Neural cell (in vitro differentiated cells): ENCODE measurements at regions not wholly inside any gene's neighbourhood (a gene's known extent, or its start where the extent isn't known, plus 50 kb on each side); places are given as distances from the start of the nearest gene placed in this dataset.

Experiments used
- H2AFZ ChIP-seq: fragments of 200-600, 300-800 bp; sonication (generic), shearing (Covaris generic); 2 replicates; pipeline ENCODE4 v1.6.0; 2014; ENCODE audit warnings: low read depth, mild to moderate bottlenecking, antibody characterized with exemption, low read length, moderate library complexity
- H3F3A ChIP-seq: fragments of 200-600 bp; shearing (Covaris generic); 2 replicates; pipeline ENCODE4 v1.6.1; 2016; ENCODE audit warnings: mild to moderate bottlenecking, moderate library complexity, mixed read lengths, antibody characterized with exemption, low read length; ENCODE audit not compliant: insufficient read depth, poor library complexity, severe bottlenecking
- H3K27ac ChIP-seq: fragments of 200-600, 300-800 bp; sonication (generic), shearing (Covaris generic); 2 replicates; pipeline ENCODE4 v1.5.1; 2014; ENCODE audit warnings: mild to moderate bottlenecking, low read length, moderate library complexity
- H3K27me3 ChIP-seq: fragments of 300-800, 200-600 bp; sonication (generic), shearing (Covaris generic); 2 replicates; pipeline ENCODE4 v1.6.0; 2014; ENCODE audit warnings: mild to moderate bottlenecking, low read depth, low read length, moderate library complexity; ENCODE audit not compliant: insufficient read depth
- H3K36me3 ChIP-seq: fragments of 300-800, 200-600 bp; sonication (generic), shearing (Covaris generic); 2 replicates; pipeline ENCODE4 v1.5.1; 2014; ENCODE audit warnings: mild to moderate bottlenecking, antibody characterized with exemption, low read length, moderate library complexity; ENCODE audit not compliant: insufficient read depth
- H3K4me2 ChIP-seq: fragments of 300-800, 200-600 bp; sonication (generic), shearing (Covaris generic); 2 replicates; pipeline ENCODE4 v1.6.0; 2014; ENCODE audit warnings: mild to moderate bottlenecking, low read length
- H3K4me3 ChIP-seq: fragments of 300-800, 200-600 bp; sonication (generic), shearing (Covaris generic); 2 replicates; pipeline ENCODE4 v1.5.1; 2014; ENCODE audit warnings: mild to moderate bottlenecking, low read length, moderate library complexity
- H3K79me2 ChIP-seq: fragments of 200-600 bp; shearing (Covaris generic); replicated peaks from 2 replicates; pipeline ENCODE4 v1.6.0; 2014; ENCODE audit warnings: mild to moderate bottlenecking, low read length, moderate library complexity; ENCODE audit not compliant: insufficient read depth
- H3K9ac ChIP-seq: fragments of 300-800, 200-600 bp; sonication (generic), shearing (Covaris generic); 2 replicates; pipeline ENCODE4 v1.6.1; 2016; ENCODE audit warnings: mild to moderate bottlenecking, low read length, mixed read lengths
- H3K9me2 ChIP-seq: fragments of 200-600 bp; shearing (Covaris generic); 2 replicates; pipeline ENCODE4 v1.6.1; 2016; ENCODE audit warnings: mild to moderate bottlenecking, low read length, mixed read lengths; ENCODE audit not compliant: insufficient read depth
- H3K9me3 ChIP-seq: fragments of 200-600, 300-800 bp; sonication (generic), shearing (Covaris generic); 2 replicates; pipeline ENCODE4 v1.6.1; 2016; ENCODE audit warnings: mild to moderate bottlenecking, mixed run types, low read length, moderate library complexity, mixed read lengths
- H4K20me1 ChIP-seq: fragments of 200-600 bp; shearing (Covaris generic); 2 replicates; pipeline ENCODE4 v1.6.1; 2016; ENCODE audit warnings: mild to moderate bottlenecking, mixed run types; ENCODE audit not compliant: insufficient read depth
- CTCF ChIP-seq: fragments of 450-650 bp; IDR thresholded peaks from 2 replicates; pipeline ENCODE4 v1.5.1; 2014; ENCODE audit warnings: antibody characterized with exemption, mild to moderate bottlenecking, moderate library complexity; ENCODE audit not compliant: poor library complexity, severe bottlenecking
- EP300 ChIP-seq: fragments of 450-650 bp; conservative IDR thresholded peaks from 2 replicates; pipeline ENCODE4 v1.6.1; 2014; ENCODE audit warnings: antibody characterized with exemption, mild to moderate bottlenecking, moderate library complexity; ENCODE audit not compliant: poor library complexity, severe bottlenecking
- EZH2 ChIP-seq: fragments of 200-600, 300-800 bp; shearing (Covaris generic), sonication (generic); IDR thresholded peaks from 2 replicates; pipeline ENCODE4 v1.6.1; 2014; ENCODE audit warnings: antibody characterized with exemption, low read length, borderline replicate concordance, mild to moderate bottlenecking; ENCODE audit not compliant: insufficient read depth, poor library complexity, severe bottlenecking
- MXI1 ChIP-seq: fragments of 450-650 bp; conservative IDR thresholded peaks from 2 replicates; pipeline ENCODE4 v1.6.1; 2014; ENCODE audit warnings: antibody characterized with exemption, mild to moderate bottlenecking; ENCODE audit not compliant: poor library complexity, severe bottlenecking
- POLR2AphosphoS5 ChIP-seq: IDR thresholded peaks from 2 replicates; pipeline ENCODE4 v1.6.1; 2012
- RAD21 ChIP-seq: fragments of 450-650 bp; conservative IDR thresholded peaks from 2 replicates; pipeline ENCODE4 v1.6.1; 2014; ENCODE audit warnings: antibody characterized with exemption, mild to moderate bottlenecking, moderate library complexity
- REST ChIP-seq: IDR thresholded peaks from 2 replicates; pipeline ENCODE4 v1.6.1; 2012; ENCODE audit warnings: borderline replicate concordance
- SMC3 ChIP-seq: fragments of 450-650 bp; conservative IDR thresholded peaks from 2 replicates; pipeline ENCODE4 v1.6.1; 2014; ENCODE audit warnings: antibody characterized with exemption, mild to moderate bottlenecking, moderate library complexity; ENCODE audit not compliant: poor library complexity
- TAF1 ChIP-seq: IDR thresholded peaks from 2 replicates; pipeline ENCODE4 v1.6.1; 2012; ENCODE audit warnings: low read depth

GRCh38 chr4:22268350-22269025 is 247.4 kb downstream of the ADGRA3 start:
- H2AFZ ChIP-seq: no peak overlapping the region

GRCh38 chr4:22264261-22264660 is 251.6 kb downstream of the ADGRA3 start:
- Histone ChIP-seq H2AFZ (no peak overlapping the region), H3K36me3 (no peaks in the 10 kb centered on the region), H3K27ac (no peak overlapping the region), H3K9me2 (no peaks in the 10 kb centered on the region), H3K9ac (no peak overlapping the region), H3K9me3 (no peaks in the 10 kb centered on the region), H4K20me1 (no peaks in the 10 kb centered on the region), H3K4me2 (no peak overlapping the region), H3K27me3 (no peaks in the 10 kb centered on the region), H3K4me3 (no peak overlapping the region), H3K79me2 (no peaks in the 10 kb centered on the region), H3F3A (no peaks in the 10 kb centered on the region)
- TF ChIP-seq EP300: no peak
- TF ChIP-seq REST: no peak
- TF ChIP-seq RAD21: no peak
- TF ChIP-seq POLR2AphosphoS5: no peak
- no peak for TF ChIP-seq CTCF
- TF ChIP-seq MXI1: no peak

More at GRCh38 chr4:22268350-22269025, 247.4 kb downstream of the ADGRA3 start:
- TF ChIP-seq POLR2AphosphoS5: no peak
- TF ChIP-seq MXI1: no peak
- no peak for TF ChIP-seq SMC3
- TF ChIP-seq TAF1: no peak
- no peak for TF ChIP-seq EZH2
- no peak for TF ChIP-seq RAD21
- no peak for TF ChIP-seq EP300
- no peak for TF ChIP-seq CTCF
- TF ChIP-seq REST: no peak
- H3K36me3 ChIP-seq: no peaks in the 10 kb centered on the region
- H3K79me2 ChIP-seq: no peaks in the 10 kb centered on the region
- no peak overlapping the region for H3K27ac ChIP-seq
- H3K4me3 ChIP-seq: no peak overlapping the region
- no peaks in the 10 kb centered on the region for H3F3A ChIP-seq
- H3K27me3 ChIP-seq: no peaks in the 10 kb centered on the region
- no peaks in the 10 kb centered on the region for H4K20me1 ChIP-seq
- no peak overlapping the region for H3K4me2 ChIP-seq
- H3K9me3 ChIP-seq: no peaks in the 10 kb centered on the region
- H3K9me2 ChIP-seq: no peaks in the 10 kb centered on the region
- H3K9ac ChIP-seq: no peak overlapping the region
